Neural progenitor cell (in vitro differentiated cells): ENCODE measurements at regions not wholly inside any gene's neighbourhood (a gene's known extent, or its start where the extent isn't known, plus 50 kb on each side); places are given as distances from the start of the nearest gene placed in this dataset.

Experiments
- DNase-seq: peaks from one replicate; pipeline ENCODE4 v3.0.0-alpha.2; 2016; ENCODE audit warnings: low spot score
- H2AFZ ChIP-seq: fragments of 200-600 bp; sonication (generic); replicated peaks from 2 replicates; pipeline ENCODE4 v1.6.1; 2016; ENCODE audit warnings: antibody characterized with exemption
- H3F3A ChIP-seq: fragments of 200-600 bp; sonication (generic); 2 replicates; pipeline ENCODE4 v1.6.1; 2016; ENCODE audit warnings: antibody characterized with exemption, low read depth
- H3K27ac ChIP-seq: fragments of 200-600 bp; sonication (generic); 2 replicates; pipeline ENCODE4 v1.5.1; 2016; ENCODE audit warnings: mild to moderate bottlenecking
- H3K27me3 ChIP-seq: fragments of 200-600 bp; sonication (generic); 2 replicates; pipeline ENCODE4 v1.6.1; 2016; ENCODE audit warnings: mild to moderate bottlenecking, moderate library complexity
- H3K36me3 ChIP-seq: fragments of 200-600 bp; sonication (generic); 2 replicates; pipeline ENCODE4 v1.5.1; 2016
- H3K4me1 ChIP-seq: fragments of 200-600 bp; sonication (generic); 2 replicates; pipeline ENCODE4 v1.6.1; 2016; ENCODE audit warnings: mixed run types
- H3K4me2 ChIP-seq: fragments of 200-600 bp; sonication (generic); 2 replicates; pipeline ENCODE4 v1.6.1; 2016
- H3K4me3 ChIP-seq: fragments of 200-600 bp; sonication (generic); 2 replicates; pipeline ENCODE4 v1.5.1; 2016
- H3K79me2 ChIP-seq: fragments of 200-600 bp; sonication (generic); 2 replicates; pipeline ENCODE4 v1.6.1; 2016; ENCODE audit warnings: low read depth
- H3K9ac ChIP-seq: fragments of 200-600 bp; sonication (generic); 2 replicates; pipeline ENCODE4 v1.6.1; 2016
- H3K9me3 ChIP-seq: fragments of 200-600 bp; sonication (generic); 2 replicates; pipeline ENCODE4 v1.5.1; 2016; ENCODE audit warnings: low read depth
- H4K20me1 ChIP-seq: fragments of 200-600 bp; sonication (generic); 2 replicates; pipeline ENCODE4 v1.6.1; 2016; ENCODE audit warnings: low read depth
- H3K27ac Mint-ChIP-seq: 3 replicates; pipeline ENCODE4 v1.8.0; 2021; ENCODE audit warnings: mixed read lengths
- H3K27me3 Mint-ChIP-seq: 2 replicates; pipeline ENCODE4 v1.8.0; 2022; ENCODE audit warnings: low read depth, mild to moderate bottlenecking, inconsistent platforms, moderate library complexity, mixed read lengths; ENCODE audit not compliant: insufficient read depth
- H3K36me3 Mint-ChIP-seq: 3 replicates; pipeline ENCODE4 v1.8.0; 2021; ENCODE audit warnings: mixed read lengths
- H3K4me1 Mint-ChIP-seq: 3 replicates; pipeline ENCODE4 v1.8.0; 2021; ENCODE audit warnings: mixed read lengths
- H3K4me3 Mint-ChIP-seq: 3 replicates; pipeline ENCODE4 v1.8.0; 2021; ENCODE audit warnings: mild to moderate bottlenecking, moderate library complexity, mixed read lengths
- H3K9me3 Mint-ChIP-seq: 3 replicates; pipeline ENCODE4 v1.8.0; 2020; ENCODE audit warnings: mixed read lengths
- EZH2 ChIP-seq: fragments of 200-600 bp; sonication (generic); IDR thresholded peaks from 2 replicates; pipeline ENCODE4 v1.6.1; 2017; ENCODE audit warnings: antibody characterized with exemption, mild to moderate bottlenecking, moderate library complexity
- EZH2phosphoT487 ChIP-seq: fragments of 200-600 bp; sonication (generic); IDR thresholded peaks from 2 replicates; pipeline ENCODE4 v1.6.1; 2017; ENCODE audit warnings: antibody characterized with exemption
- TF ChIP-seq, protein P1 (sequence below): fragments of 200-600 bp; sonication (generic); IDR thresholded peaks from 2 replicates; pipeline ENCODE4 v1.5.1; 2017; ENCODE audit warnings: antibody characterized with exemption, mild to moderate bottlenecking

DNA sequence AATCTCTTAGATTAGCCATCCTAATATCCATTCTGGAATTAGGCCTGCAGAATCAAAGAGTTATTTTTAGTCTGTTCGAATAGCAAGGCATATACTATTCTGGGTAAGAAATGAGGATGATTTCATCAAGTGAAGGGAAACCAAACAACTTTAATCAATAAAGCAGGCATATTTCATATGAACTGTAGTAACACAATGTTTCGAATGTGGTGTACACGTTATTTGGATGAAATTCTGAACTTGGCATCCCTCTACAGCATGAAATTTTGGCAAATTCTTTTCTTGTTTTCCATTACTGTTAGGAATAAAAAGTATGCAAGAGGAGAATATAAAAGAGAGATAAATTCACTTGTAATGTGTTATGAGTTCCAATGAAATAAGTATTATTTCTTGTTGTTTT lies 1233.3 kb upstream of the SEL1L start:
- H3K4me3 Mint-ChIP-seq: no peak overlapping the region
- H3K4me1 ChIP-seq: peaks cover 10% of the 10 kb centered on the region
- H3K9ac ChIP-seq: no peak overlapping the region
- H4K20me1 ChIP-seq: no peaks in the 10 kb centered on the region
- no peak for TF ChIP-seq EZH2
- no peak for TF ChIP-seq EZH2phosphoT487
- TF ChIP-seq, protein P1, sequence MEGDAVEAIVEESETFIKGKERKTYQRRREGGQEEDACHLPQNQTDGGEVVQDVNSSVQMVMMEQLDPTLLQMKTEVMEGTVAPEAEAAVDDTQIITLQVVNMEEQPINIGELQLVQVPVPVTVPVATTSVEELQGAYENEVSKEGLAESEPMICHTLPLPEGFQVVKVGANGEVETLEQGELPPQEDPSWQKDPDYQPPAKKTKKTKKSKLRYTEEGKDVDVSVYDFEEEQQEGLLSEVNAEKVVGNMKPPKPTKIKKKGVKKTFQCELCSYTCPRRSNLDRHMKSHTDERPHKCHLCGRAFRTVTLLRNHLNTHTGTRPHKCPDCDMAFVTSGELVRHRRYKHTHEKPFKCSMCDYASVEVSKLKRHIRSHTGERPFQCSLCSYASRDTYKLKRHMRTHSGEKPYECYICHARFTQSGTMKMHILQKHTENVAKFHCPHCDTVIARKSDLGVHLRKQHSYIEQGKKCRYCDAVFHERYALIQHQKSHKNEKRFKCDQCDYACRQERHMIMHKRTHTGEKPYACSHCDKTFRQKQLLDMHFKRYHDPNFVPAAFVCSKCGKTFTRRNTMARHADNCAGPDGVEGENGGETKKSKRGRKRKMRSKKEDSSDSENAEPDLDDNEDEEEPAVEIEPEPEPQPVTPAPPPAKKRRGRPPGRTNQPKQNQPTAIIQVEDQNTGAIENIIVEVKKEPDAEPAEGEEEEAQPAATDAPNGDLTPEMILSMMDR: no peak
- H3K4me3 ChIP-seq: no peak overlapping the region
- H2AFZ ChIP-seq: no peak overlapping the region
- H3K27me3 Mint-ChIP-seq: no peaks in the 10 kb centered on the region
- H3K27ac ChIP-seq: no peak overlapping the region
- H3K27ac Mint-ChIP-seq: no peak overlapping the region
- no peaks in the 10 kb centered on the region for H3K27me3 ChIP-seq
- H3K9me3 ChIP-seq: no peaks in the 10 kb centered on the region
- no peaks in the 10 kb centered on the region for H3K79me2 ChIP-seq
- H3F3A ChIP-seq: no peaks in the 10 kb centered on the region
- no peaks in the 10 kb centered on the region for H3K9me3 Mint-ChIP-seq
- no peaks in the 10 kb centered on the region for H3K36me3 Mint-ChIP-seq
- peaks cover 19% of the 10 kb centered on the region for H3K4me1 Mint-ChIP-seq
- H3K36me3 ChIP-seq: no peaks in the 10 kb centered on the region
- no peak for DNase-seq
- no peak overlapping the region for H3K4me2 ChIP-seq

- no peaks in the 10 kb centered on the region for H4K20me1 ChIP-seq
- H3K9ac ChIP-seq: no peak overlapping the region
- TF ChIP-seq EZH2phosphoT487 (no peak), EZH2 (no peak)
- TF ChIP-seq, protein P1: no peak
- H3K4me3 Mint-ChIP-seq: no peak overlapping the region
- no peaks in the 10 kb centered on the region for H3K9me3 ChIP-seq
- H3K4me1 ChIP-seq: no peaks in the 10 kb centered on the region
- no peak overlapping the region for H3K27ac Mint-ChIP-seq
- no peaks in the 10 kb centered on the region for H3K4me1 Mint-ChIP-seq
- no peaks in the 10 kb centered on the region for H3F3A ChIP-seq
- no peak for DNase-seq
- H3K36me3 ChIP-seq: no peaks in the 10 kb centered on the region
- no peak overlapping the region for H3K4me3 ChIP-seq
- no peaks in the 10 kb centered on the region for H3K79me2 ChIP-seq
- H3K27ac ChIP-seq: no peak overlapping the region
- no peaks in the 10 kb centered on the region for H3K27me3 ChIP-seq
- H2AFZ ChIP-seq: no peak overlapping the region
- H3K27me3 Mint-ChIP-seq: no peaks in the 10 kb centered on the region
- no peaks in the 10 kb centered on the region for H3K36me3 Mint-ChIP-seq
- no peak overlapping the region for H3K4me2 ChIP-seq
- H3K9me3 Mint-ChIP-seq: no peaks in the 10 kb centered on the region
These were observed 1243.3 kb upstream of the SEL1L start for GRCh38 chr14:82776958-82777357.

DNA sequence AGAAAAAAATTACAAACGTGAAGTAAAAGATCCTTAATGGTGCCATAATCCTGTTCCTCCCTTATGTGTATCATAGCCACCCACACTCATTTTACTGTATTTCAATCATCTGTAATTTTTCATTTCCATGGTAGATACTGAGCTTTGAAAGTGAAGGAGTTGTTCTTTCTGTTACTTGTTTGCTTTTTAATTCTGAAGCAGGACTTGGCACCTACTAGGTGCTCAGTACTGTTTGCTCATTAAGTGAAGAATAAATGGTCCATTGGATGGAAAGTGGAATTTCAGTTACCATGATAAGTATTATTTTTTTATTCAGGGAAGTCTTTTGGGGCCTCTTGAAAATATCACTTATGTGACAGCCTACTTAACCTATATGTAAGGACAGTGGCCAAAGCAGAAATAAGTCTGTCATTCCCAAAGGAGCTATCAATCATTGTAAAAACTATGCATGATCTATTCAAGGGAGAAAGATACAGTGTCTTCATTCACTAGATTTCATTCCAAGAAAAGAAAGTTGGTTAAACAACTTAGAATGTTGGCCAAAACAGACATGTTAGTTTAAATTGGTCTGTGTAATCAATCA lies 1244.4 kb upstream of the SEL1L start:
- Histone ChIP-seq H3K4me2 (no peak overlapping the region), H4K20me1 (no peaks in the 10 kb centered on the region), H3K9ac (no peak overlapping the region), H3K79me2 (no peaks in the 10 kb centered on the region), H3K4me1 (no peaks in the 10 kb centered on the region), H3K36me3 (no peaks in the 10 kb centered on the region), H3K4me3 (no peak overlapping the region), H2AFZ (no peak overlapping the region), H3K27me3 (no peaks in the 10 kb centered on the region), H3K9me3 (no peaks in the 10 kb centered on the region), H3F3A (no peaks in the 10 kb centered on the region), H3K27ac (no peak overlapping the region)
- no peaks in the 10 kb centered on the region for H3K27me3 Mint-ChIP-seq
- H3K36me3 Mint-ChIP-seq: no peaks in the 10 kb centered on the region
- H3K9me3 Mint-ChIP-seq: no peaks in the 10 kb centered on the region
- TF ChIP-seq EZH2phosphoT487 (no peak), EZH2 (no peak)
- TF ChIP-seq, protein P1: no peak
- DNase-seq: no peak
- no peak overlapping the region for H3K4me3 Mint-ChIP-seq
- no peak overlapping the region for H3K27ac Mint-ChIP-seq
- H3K4me1 Mint-ChIP-seq: no peaks in the 10 kb centered on the region
